GM12873 (cell line): ENCODE measurements at regions not wholly inside any gene's neighbourhood (a gene's known extent, or its start where the extent isn't known, plus 50 kb on each side); places are given as distances from the start of the nearest gene placed in this dataset.

Experiments used
- TF ChIP-seq, protein P1 (sequence below): IDR thresholded peaks from 2 replicates; pipeline ENCODE4 v1.5.1; 2012; ENCODE audit warnings: low read depth, mild to moderate bottlenecking, moderate library complexity, low read length, control low read depth; ENCODE audit not compliant: insufficient read depth; ENCODE audit errors: missing control alignments

DNA sequence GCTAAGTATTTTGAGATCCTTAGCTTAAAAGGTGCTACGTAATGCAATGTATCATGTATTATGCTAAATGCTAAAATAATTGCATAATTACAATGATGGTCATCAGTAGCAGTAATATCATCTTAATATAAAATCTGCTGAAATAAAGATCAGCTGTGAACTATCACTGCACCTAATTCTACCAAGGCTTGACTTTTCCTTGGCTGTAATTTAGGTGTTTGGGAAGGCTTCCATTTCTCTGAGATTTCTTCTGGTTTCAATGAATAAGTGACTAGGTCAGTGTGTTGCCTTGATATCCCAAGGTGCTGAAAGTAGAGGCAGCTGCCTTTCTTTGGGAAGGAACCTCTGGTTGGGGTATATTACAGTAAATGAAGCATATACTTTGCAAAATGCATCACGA is 376.1 kb downstream of the STK39 start:
- TF ChIP-seq, protein P1, sequence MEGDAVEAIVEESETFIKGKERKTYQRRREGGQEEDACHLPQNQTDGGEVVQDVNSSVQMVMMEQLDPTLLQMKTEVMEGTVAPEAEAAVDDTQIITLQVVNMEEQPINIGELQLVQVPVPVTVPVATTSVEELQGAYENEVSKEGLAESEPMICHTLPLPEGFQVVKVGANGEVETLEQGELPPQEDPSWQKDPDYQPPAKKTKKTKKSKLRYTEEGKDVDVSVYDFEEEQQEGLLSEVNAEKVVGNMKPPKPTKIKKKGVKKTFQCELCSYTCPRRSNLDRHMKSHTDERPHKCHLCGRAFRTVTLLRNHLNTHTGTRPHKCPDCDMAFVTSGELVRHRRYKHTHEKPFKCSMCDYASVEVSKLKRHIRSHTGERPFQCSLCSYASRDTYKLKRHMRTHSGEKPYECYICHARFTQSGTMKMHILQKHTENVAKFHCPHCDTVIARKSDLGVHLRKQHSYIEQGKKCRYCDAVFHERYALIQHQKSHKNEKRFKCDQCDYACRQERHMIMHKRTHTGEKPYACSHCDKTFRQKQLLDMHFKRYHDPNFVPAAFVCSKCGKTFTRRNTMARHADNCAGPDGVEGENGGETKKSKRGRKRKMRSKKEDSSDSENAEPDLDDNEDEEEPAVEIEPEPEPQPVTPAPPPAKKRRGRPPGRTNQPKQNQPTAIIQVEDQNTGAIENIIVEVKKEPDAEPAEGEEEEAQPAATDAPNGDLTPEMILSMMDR: no peak

DNA sequence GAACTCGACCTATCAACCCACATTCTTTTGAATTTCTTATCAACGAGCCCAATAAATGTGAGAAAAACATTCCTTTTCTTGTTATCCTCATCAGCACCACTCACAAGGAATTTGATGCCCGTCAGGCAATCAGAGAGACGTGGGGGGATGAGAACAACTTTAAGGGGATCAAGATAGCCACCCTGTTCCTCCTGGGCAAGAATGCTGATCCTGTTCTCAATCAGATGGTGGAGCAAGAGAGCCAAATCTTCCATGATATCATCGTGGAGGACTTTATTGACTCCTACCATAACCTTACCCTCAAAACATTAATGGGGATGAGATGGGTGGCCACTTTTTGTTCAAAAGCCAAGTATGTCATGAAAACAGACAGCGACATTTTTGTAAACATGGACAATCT is 378.2 kb downstream of the STK39 start:
- TF ChIP-seq, protein P1: peak; percentile 16

DNA sequence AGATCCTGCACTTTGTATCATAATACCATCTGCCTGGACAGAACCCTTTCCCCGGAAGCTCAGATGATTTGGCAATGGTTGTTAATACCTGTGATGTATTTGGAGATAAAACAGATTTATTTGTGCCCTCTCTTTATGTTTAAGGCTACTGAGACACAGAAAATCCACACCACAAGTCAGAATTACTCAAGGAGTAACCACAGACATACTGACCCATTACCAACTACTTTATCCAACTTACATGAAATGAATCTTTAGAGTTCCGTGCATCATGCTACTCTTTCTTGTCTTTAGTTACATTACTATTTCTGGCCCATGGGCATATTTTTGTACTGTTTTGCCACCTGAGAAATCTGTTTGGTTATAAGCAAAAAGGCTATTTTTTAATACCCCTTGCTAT is 384.0 kb downstream of the STK39 start:
- TF ChIP-seq, protein P1: no peak

DNA sequence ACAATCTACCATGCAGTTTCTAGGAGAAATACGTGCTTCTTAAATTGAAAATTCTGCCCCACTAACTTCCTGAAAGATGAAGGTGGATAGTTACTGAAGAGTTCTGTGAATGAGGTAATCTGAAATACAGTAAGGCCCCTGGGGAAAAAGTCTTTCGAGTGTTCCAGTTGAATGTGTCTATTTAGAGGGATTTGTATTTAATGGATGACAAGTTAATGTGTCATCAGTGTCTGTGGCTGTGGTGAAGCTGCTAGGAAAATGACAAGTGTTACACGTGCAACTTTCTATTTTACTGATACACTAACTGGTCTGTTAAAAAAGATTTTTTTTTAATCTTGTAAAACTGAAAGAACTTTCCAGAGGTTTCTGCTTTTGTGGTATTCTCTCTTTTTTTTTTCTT is 384.6 kb downstream of the STK39 start:
- TF ChIP-seq, protein P1: no peak

DNA sequence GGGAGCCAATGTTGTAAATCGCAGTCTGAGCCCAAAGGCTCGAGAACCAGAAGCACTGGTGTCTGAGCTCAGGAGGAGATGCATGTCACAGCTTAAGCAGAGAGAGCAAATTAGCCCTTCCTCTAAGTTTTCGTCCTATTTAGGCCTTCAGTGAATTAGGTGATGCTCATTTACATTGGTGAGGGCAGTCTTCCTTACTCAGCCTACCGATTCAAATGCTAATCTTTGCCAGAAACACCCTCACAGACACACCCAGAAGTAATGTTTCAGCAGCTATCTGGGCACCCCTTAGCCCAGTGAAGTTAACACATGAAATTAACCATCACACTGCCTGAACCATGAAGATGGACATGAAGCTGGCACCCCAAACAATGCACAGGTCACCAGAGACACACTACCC is 385.1 kb downstream of the STK39 start:
- TF ChIP-seq, protein P1: no peak

DNA sequence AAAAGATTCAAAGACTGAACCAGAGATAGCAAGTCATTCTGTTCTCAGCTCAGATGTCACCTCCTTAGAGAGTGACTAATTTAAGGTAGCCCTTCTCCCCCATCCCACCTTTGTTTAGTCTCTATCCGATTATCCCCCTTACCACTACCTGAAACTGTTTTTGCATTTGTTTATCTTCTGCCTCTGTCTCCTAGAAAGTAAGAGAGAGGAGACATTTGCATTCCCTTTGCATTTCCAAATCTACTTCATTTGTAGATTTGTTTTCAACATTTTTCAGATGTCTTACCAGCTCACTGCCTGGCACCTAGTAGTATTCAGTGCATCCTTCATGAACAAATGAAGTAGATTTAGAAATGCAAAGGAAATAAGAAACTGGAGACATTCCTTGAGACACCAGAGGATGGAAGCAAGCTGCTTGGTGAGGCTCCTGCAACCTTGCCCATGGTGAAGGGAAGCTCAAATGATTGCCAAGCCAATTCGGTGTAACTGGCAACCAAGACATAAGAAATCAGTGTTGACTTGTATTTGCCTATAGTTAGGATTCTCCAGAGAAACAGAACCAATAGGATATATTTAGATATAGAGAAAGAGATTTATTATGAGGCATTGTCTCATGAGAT is 385.7 kb downstream of the STK39 start:
- TF ChIP-seq, protein P1: no peak

DNA sequence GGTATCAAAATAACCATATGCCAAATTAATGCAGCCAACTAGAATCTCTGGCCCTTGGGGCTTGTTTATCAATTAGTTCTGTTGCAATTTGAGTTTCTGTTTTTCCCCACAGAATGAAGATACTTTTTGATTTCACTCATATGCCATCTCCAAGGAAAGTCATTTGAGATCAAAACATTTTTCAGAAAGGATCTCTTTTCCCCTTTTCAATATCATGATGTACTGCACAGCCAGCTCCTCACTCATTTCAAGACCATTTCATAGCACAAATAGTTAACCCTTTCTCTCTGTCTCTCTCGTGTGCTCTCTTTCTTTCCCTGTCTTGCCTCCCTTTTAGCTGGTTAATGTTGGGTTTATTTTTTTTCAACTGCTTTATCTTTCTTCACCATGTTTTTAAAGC is 387.3 kb downstream of the STK39 start:
- TF ChIP-seq, protein P1: no peak
